Activated T-cell treated with anti-CD3 and anti-CD28 coated beads, Interleukin-2, amount 50 U/mL, for 48 hours (primary cell): ENCODE measurements at regions not wholly inside any gene's neighbourhood (a gene's known extent, or its start where the extent isn't known, plus 50 kb on each side); places are given as distances from the start of the nearest gene placed in this dataset.

ENCODE experiments used
- DNase-seq, 2 experiments: peaks; one replicate each; pipeline ENCODE4 v3.0.0-alpha.2; 2020

- DNase-seq = no peak
Observed at GRCh38 chr15:62975515-62975914, 67.0 kb upstream of the TPM1 start.

DNA sequence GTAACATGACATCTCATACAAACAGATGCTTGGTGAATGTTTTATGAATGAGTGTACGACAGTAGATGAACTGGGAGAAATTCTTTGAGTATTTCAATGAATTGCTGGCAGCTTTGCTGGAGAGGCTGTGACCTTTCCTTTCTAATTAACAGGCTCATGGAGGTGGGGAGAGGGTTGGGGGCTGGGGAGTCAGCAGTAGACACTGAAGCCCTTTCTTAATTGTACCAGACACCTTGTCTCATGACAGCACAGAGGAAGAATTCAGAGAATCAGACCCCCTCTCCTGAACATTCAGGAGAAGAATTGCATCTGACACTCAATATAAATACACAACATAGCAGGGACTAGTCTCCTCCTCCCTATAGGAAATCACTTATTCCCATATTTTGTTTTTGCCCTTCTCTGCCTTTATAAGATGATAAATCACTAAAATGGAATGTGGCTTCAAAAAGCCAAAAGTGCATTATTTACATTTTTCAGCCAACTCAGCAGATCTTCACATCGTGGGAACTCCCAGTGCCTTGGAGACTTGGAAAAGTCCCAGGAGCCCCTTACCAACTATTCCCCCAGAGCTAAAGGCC, 66.2 kb upstream of the TPM1 start:
- no peak for DNase-seq

DNA sequence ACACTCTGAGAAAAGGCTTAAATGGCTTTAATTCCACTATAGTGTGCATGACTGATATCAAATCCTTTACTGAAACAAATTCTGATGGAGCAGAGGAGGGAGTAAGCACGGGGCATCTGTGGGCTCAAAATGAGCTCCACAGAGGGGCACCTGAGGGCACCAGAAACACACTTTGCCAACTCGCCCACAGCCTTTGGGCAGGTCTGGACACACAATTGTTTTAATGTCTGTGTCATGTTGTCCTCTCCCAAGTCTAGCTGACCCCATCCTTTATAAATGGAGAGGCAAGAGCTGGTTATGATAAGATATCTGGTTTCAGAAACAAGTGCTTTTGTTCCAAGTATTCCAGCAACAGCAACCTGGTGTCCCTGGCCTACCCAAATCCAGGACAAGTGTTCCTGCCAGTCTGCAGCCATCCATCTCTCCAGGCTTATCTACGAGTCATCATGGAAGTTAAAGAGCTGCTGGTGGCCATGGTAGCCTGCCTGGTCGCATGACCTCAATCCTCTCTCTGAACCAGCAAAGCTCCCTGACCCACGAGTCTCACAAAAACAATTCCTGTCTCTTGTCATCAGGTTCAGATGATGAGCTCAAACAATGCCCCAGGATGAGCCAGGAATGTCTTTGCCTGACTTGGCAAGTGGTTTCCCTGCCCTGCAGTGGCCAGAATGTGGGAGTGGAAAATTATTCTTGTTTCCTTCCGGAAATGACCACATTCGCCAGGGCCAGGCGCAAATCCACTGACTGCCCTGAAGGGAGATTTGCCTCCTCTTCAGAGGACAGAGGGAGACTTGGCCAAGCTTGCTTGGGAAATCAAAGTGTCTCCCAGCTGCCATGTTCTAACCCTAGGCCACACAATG, 64.4 kb upstream of the TPM1 start:
- no peak for DNase-seq

- no peak for DNase-seq
Observed at GRCh38 chr15:62979252-62979651, 63.3 kb upstream of the TPM1 start.

DNA sequence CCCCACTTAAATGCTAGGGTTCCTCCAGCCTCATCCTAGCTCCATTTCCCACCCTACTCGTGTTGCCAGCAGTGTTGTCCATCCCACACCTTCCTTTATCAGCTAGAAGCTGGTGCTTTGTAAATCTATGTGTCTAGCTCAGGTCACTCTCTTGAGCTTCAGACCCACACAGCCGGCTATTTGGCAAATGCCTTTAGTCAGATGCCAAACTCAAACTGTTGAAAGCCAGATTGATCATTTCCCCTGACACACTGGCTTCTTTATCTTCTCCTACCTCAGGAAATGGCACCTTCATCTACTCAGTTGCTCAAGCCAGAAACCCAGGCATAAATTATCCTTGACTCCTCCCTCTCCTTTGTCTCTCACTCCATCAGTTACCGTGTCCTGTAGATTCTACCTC, 61.5 kb upstream of the TPM1 start:
- DNase-seq = no peak

- no peak for DNase-seq
Observed at GRCh38 chr15:62983956-62984355, 58.6 kb upstream of the TPM1 start.

DNA sequence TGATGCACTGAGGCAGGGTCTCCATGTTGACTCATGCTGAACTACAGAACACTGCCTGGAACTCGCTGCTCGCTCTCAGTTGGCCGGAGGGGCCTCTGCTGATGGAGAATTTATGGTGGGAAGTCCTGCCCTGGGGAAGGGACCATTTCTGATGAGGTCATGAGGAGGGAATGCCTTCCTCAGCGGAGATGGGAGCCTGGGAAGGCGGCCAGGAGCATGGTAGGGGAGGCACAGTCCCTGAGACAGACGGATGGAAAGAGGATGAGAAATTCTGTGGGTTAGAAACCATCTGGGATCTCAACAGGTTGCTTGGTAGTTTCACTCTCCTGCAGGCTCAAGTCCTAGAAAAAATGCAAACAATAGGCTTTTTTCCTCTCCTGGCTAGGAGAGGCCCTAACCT, 56.8 kb upstream of the TPM1 start:
- DNase-seq = no peak

DNA sequence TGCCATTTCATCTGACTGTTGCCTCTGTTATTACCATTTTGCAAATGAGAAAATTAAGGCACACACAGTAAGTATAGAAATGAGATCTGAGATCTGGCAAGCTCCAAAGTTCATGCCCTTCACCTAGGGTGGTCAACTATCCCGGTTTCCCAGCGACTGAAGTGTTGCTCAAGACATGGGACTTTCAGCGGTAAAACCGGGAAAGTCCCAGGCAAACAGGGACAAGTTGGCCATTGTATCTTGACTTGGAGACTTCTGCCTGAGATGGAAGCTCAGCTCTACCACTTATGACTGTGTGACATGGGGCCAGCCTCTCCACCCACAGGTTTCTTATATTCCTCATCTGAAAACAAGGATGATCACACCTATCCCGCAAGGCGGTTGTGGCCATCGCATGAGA, 55.6 kb upstream of the TPM1 start:
- DNase-seq = no peak

DNA sequence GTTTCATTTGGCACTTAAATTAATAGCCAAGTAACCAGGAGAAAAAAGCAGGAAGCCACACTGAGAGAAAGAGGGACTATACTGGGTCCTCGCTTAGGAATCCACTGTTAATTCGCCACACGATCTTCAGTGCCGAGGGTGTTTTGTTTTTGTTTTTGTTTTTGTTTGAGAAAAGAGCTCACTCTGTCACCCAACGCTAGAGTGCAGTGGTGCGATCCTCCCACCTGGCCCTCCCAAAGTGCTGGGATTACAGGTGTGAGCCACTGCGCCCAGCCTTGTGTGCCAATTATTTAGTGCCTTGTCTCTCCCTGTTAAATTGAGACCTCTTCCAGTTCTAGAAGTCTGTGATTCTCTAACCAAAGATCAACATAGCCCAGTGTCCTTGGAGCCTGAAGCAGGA, 53.8 kb upstream of the TPM1 start:
- no peak for DNase-seq

DNA sequence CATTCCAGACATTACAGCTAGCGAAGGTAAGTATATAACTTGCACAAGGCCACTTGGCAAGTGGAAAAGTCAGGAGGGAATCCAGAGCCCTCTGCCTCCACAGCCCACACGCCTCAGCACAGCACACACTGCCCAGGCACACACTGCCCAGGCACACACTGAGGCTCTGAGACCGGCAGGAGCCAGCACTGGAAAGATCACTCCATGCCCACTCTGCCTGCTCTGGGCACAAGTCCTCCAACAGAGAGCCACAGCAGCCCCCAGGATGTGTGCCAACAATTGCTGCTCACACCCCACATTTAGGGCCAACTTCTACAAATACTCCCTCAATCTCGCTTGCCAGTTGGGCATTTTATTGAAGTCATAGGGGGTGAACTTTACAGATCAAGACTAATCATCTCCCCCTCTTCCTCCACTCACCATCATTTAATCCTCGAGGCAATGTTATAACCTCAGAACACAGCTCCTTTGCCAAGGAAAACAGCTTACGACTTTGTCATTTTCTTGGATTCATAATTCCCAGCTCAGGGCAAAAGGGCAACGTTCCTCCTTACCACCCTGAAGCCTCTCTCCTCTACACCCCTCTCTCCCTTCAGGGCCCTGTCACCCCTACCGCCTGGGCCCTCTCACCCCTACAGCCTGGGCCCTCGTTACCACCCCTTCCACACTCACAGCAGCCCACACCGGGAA, 53.0 kb upstream of the TPM1 start:
- DNase-seq = no peak

GRCh38 chr15:62991698-62992097, 50.8 kb upstream of the TPM1 start:
- DNase-seq = no peak

DNA sequence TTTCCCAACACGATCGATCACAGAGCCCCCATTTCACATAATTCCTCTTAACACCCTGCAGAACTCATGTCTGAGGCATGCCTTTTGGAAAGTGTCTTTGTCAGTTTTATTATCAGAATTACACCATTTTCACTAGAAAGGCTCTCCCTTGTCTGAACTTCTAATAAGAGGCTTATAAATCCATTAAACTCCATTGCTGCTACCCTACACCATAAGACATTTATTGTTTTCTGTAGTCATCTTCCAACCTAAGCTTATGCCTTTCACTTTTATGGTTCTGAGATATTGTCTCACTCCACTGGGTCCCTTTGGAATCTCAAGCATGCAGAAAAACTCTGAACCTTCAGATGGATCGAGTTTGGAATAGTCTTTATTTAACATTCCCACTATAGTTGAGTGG, 50.2 kb upstream of the TPM1 start:
- DNase-seq = no peak
